ENCODE measurements at regions not wholly inside any gene's neighbourhood (a gene's known extent, or its start where the extent isn't known, plus 50 kb on each side); places are given as distances from the start of the nearest gene placed in this dataset.

DNA sequence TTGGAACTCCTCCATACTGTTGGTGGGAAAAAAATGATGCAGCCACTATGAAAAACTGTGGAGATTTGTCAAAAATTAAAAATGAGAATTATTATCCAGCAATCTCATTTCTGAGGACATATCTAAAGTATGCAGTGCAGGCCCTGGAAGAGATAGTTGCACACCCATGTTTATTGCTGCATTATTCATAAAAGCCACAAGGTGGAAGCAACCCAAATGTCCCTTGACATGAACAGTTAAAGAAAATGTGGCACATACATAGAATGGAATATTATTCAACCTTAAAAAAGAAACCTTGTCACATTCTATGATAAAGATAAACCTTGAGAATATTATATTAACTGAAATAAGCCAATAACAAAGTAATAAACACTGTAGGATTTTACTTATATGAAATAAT is 80.9 kb upstream of the ARHGEF26 start:
- Mint-ChIP-seq H3K27me3 (ENCODE audit: low read depth) (no peaks in the 10 kb centered on the region), H3K4me3 (no peak overlapping the region), H3K36me3 (no peaks in the 10 kb centered on the region), H3K27ac (no peak overlapping the region), H3K9me3 (no peaks in the 10 kb centered on the region), H3K4me1 (no peaks in the 10 kb centered on the region)
- TF ChIP-seq GRHL2 (CRISPR knock-in tag; IDR thresholded peaks at IDR 0.05; ENCODE audit: insufficient replicate concordance, severe bottlenecking) (no peak), PRRX2 (CRISPR knock-in tag; IDR thresholded peaks at IDR 0.05) (no peak), RORB (CRISPR knock-in tag; IDR thresholded peaks at IDR 0.05) (no peak), FOXK1 (CRISPR knock-in tag; IDR thresholded peaks at IDR 0.05) (no peak), FOXJ3 (CRISPR knock-in tag; IDR thresholded peaks at IDR 0.05; ENCODE audit: borderline replicate concordance) (no peak), ZNF263 (CRISPR knock-in tag; IDR thresholded peaks at IDR 0.05; ENCODE audit: low read depth) (no peak), TP53 (CRISPR knock-in tag; IDR thresholded peaks at IDR 0.05) (no peak), NR2C2 (CRISPR knock-in tag; IDR thresholded peaks at IDR 0.05) (no peak), CREM (CRISPR knock-in tag; IDR thresholded peaks at IDR 0.05) (no peak), NR1H2 (CRISPR knock-in tag; IDR thresholded peaks at IDR 0.05) (no peak), TEAD1 (CRISPR knock-in tag; IDR thresholded peaks at IDR 0.05) (no peak)
- TF ChIP-seq, protein P1, sequence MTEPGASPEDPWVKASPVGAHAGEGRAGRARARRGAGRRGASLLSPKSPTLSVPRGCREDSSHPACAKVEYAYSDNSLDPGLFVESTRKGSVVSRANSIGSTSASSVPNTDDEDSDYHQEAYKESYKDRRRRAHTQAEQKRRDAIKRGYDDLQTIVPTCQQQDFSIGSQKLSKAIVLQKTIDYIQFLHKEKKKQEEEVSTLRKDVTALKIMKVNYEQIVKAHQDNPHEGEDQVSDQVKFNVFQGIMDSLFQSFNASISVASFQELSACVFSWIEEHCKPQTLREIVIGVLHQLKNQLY (CRISPR knock-in tag; IDR thresholded peaks at IDR 0.05): no peak
- TF ChIP-seq, protein P2, sequence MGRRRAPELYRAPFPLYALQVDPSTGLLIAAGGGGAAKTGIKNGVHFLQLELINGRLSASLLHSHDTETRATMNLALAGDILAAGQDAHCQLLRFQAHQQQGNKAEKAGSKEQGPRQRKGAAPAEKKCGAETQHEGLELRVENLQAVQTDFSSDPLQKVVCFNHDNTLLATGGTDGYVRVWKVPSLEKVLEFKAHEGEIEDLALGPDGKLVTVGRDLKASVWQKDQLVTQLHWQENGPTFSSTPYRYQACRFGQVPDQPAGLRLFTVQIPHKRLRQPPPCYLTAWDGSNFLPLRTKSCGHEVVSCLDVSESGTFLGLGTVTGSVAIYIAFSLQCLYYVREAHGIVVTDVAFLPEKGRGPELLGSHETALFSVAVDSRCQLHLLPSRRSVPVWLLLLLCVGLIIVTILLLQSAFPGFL (CRISPR knock-in tag; IDR thresholded peaks at IDR 0.05; ENCODE audit: borderline replicate concordance): no peak
- TF ChIP-seq, protein P3, sequence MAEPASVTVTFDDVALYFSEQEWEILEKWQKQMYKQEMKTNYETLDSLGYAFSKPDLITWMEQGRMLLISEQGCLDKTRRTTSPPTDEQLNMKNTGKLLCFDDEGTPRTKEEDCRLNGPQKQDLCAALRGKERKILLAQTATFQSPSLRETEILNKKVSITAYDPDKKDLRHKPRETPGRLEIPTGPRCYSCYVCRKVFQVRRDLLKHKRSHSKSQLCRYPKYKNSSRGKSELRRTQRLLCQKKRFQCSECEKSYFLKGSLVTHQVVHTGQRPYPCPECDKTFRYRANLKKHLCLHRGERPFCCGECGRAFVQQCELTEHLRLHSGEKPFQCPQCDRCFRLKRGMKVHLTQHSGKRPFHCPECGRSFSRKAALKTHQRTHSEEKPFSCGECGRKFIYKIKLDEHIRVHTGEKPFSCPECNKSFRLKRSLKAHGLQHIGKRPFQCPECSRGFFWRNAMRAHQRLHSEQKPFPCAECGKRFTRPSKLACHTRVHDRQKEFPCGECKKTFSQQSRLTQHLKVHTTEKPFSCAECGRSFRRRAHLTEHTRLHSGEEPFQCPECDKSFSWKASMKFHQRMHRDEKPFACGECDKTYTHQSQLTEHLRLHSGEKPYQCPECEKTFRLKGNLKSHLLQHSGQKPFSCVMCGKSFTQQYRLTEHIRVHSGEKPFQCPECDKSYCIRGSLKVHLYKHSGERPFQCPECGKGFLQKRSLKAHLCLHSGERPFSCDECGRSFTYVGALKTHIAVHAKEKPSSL (CRISPR knock-in tag; conservative IDR thresholded peaks at IDR 0.05): no peak
- TF ChIP-seq, protein P4, sequence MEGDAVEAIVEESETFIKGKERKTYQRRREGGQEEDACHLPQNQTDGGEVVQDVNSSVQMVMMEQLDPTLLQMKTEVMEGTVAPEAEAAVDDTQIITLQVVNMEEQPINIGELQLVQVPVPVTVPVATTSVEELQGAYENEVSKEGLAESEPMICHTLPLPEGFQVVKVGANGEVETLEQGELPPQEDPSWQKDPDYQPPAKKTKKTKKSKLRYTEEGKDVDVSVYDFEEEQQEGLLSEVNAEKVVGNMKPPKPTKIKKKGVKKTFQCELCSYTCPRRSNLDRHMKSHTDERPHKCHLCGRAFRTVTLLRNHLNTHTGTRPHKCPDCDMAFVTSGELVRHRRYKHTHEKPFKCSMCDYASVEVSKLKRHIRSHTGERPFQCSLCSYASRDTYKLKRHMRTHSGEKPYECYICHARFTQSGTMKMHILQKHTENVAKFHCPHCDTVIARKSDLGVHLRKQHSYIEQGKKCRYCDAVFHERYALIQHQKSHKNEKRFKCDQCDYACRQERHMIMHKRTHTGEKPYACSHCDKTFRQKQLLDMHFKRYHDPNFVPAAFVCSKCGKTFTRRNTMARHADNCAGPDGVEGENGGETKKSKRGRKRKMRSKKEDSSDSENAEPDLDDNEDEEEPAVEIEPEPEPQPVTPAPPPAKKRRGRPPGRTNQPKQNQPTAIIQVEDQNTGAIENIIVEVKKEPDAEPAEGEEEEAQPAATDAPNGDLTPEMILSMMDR (IDR thresholded peaks at IDR 0.05): no peak
- TF ChIP-seq, protein P5, sequence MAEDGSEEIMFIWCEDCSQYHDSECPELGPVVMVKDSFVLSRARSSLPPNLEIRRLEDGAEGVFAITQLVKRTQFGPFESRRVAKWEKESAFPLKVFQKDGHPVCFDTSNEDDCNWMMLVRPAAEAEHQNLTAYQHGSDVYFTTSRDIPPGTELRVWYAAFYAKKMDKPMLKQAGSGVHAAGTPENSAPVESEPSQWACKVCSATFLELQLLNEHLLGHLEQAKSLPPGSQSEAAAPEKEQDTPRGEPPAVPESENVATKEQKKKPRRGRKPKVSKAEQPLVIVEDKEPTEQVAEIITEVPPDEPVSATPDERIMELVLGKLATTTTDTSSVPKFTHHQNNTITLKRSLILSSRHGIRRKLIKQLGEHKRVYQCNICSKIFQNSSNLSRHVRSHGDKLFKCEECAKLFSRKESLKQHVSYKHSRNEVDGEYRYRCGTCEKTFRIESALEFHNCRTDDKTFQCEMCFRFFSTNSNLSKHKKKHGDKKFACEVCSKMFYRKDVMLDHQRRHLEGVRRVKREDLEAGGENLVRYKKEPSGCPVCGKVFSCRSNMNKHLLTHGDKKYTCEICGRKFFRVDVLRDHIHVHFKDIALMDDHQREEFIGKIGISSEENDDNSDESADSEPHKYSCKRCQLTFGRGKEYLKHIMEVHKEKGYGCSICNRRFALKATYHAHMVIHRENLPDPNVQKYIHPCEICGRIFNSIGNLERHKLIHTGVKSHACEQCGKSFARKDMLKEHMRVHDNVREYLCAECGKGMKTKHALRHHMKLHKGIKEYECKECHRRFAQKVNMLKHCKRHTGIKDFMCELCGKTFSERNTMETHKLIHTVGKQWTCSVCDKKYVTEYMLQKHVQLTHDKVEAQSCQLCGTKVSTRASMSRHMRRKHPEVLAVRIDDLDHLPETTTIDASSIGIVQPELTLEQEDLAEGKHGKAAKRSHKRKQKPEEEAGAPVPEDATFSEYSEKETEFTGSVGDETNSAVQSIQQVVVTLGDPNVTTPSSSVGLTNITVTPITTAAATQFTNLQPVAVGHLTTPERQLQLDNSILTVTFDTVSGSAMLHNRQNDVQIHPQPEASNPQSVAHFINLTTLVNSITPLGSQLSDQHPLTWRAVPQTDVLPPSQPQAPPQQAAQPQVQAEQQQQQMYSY (CRISPR knock-in tag; IDR thresholded peaks at IDR 0.05): no peak
- TF ChIP-seq, protein P6, sequence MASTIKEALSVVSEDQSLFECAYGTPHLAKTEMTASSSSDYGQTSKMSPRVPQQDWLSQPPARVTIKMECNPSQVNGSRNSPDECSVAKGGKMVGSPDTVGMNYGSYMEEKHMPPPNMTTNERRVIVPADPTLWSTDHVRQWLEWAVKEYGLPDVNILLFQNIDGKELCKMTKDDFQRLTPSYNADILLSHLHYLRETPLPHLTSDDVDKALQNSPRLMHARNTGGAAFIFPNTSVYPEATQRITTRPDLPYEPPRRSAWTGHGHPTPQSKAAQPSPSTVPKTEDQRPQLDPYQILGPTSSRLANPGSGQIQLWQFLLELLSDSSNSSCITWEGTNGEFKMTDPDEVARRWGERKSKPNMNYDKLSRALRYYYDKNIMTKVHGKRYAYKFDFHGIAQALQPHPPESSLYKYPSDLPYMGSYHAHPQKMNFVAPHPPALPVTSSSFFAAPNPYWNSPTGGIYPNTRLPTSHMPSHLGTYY (CRISPR knock-in tag; IDR thresholded peaks at IDR 0.05): no peak
- TF ChIP-seq, protein P7, sequence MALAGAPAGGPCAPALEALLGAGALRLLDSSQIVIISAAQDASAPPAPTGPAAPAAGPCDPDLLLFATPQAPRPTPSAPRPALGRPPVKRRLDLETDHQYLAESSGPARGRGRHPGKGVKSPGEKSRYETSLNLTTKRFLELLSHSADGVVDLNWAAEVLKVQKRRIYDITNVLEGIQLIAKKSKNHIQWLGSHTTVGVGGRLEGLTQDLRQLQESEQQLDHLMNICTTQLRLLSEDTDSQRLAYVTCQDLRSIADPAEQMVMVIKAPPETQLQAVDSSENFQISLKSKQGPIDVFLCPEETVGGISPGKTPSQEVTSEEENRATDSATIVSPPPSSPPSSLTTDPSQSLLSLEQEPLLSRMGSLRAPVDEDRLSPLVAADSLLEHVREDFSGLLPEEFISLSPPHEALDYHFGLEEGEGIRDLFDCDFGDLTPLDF (CRISPR knock-in tag; IDR thresholded peaks at IDR 0.05): no peak
- DNase-seq (ENCODE audit: low spot score) (no peak), ATAC-seq (no peak)
- POLR2A ChIA-PET: no interaction called here
- CTCF ChIA-PET: no interaction called here

Data from WTC11 (cell line).